Ascending aorta (tissue), 2 donors: ENCODE measurements at regions not wholly inside any gene's neighbourhood (a gene's known extent, or its start where the extent isn't known, plus 50 kb on each side); places are given as distances from the start of the nearest gene placed in this dataset.

ENCODE experiments used
- DNase-seq, 2 donors: peaks; one replicate each; pipeline ENCODE4 v3.0.0-alpha.2; 2019; ENCODE audit warnings: low spot score in 2 of 2
- H3K27ac ChIP-seq, 2 donors: fragments of 200-600 bp; sonication (generic); one replicate each; pipeline ENCODE4 v1.5.1; 2016 to 2017; ENCODE audit warnings: mild to moderate bottlenecking in 1 of 2
- H3K27me3 ChIP-seq: fragments of 200-600 bp; sonication (generic); one replicate; pipeline ENCODE4 v1.5.1; 2017
- H3K36me3 ChIP-seq, 2 donors: fragments of 200-600 bp; sonication (generic); one replicate each; pipeline ENCODE4 v1.5.1; 2016
- H3K4me1 ChIP-seq, 2 donors: fragments of 200-600 bp; sonication (generic); one replicate each; pipeline ENCODE4 v1.5.1; 2016 to 2017; ENCODE audit warnings: mild to moderate bottlenecking in 1 of 2
- H3K4me3 ChIP-seq, 2 donors: fragments of 200-600 bp; sonication (generic); one replicate each; pipeline ENCODE4 v1.5.1; 2016 to 2017; ENCODE audit warnings: mild to moderate bottlenecking in 1 of 2
- H3K9me3 ChIP-seq, 2 donors: fragments of 200-600 bp; sonication (generic); one replicate each; pipeline ENCODE4 v1.5.1; 2016
- intact Hi-C: fragments of 100-400 bp; cut with DNase I; formaldehyde crosslinking; loops from one replicate; pipeline ENCODE4 v1.15.1; 2023
- TF ChIP-seq, protein P1 (sequence below), 3 experiments: fragments of 200-600 bp in 2 of 3; fragments of 450-650 bp in 1 of 3; sonication (generic) in 2 of 3; IDR thresholded peaks; one replicate each; pipeline ENCODE4 v1.5.1; 2016 to 2019; ENCODE audit warnings: antibody characterized with exemption in 3 of 3, mild to moderate bottlenecking in 1 of 3, moderate library complexity in 1 of 3

DNA sequence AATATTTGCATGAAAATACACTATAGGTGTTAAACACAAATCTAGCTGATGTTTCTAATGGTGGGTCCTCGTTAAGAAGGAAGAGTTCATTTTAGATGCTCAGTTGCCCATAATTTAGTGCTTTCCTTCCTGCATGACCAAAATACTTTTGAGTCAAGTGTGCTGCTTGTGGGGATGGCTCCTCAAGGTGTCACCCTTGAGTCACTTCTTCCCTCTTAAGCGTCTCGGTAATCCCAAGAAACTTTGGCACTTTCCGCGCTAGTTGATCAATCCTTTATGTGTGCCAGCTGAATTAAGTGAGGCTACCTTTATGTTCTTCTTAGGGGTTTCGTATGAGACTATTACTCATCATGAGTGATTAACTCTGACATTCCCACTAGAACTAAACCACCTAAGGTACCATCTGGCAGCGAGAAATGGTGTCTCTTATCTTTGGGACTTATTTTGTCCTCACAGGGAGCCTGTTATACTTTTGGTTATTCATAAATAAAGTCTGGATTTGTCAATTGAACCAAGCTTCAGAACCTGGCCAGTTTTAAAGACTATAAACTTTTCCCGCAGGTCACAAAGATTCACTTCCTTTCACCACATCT is 106.8 kb downstream of the NHLRC3 start:
- H3K27ac ChIP-seq = no peak overlapping the region
- peak in 1 of 2 donors; percentile 77 for DNase-seq
- intact Hi-C loops = loop anchor here (1.0 to 10.0 kb wide), 2 partner anchors 270 to 467 kb away; no protein-coding TSS in a partner anchor
- H3K4me1 ChIP-seq = peaks cover 0 to 3% of the 10 kb centered on the region in 2 donors
- TF ChIP-seq, protein P1, sequence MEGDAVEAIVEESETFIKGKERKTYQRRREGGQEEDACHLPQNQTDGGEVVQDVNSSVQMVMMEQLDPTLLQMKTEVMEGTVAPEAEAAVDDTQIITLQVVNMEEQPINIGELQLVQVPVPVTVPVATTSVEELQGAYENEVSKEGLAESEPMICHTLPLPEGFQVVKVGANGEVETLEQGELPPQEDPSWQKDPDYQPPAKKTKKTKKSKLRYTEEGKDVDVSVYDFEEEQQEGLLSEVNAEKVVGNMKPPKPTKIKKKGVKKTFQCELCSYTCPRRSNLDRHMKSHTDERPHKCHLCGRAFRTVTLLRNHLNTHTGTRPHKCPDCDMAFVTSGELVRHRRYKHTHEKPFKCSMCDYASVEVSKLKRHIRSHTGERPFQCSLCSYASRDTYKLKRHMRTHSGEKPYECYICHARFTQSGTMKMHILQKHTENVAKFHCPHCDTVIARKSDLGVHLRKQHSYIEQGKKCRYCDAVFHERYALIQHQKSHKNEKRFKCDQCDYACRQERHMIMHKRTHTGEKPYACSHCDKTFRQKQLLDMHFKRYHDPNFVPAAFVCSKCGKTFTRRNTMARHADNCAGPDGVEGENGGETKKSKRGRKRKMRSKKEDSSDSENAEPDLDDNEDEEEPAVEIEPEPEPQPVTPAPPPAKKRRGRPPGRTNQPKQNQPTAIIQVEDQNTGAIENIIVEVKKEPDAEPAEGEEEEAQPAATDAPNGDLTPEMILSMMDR (IDR thresholded peaks at IDR 0.05) = peak; percentile 45 to 84 (median 79)
- peak overlapping the region; percentile 2 to 57 for H3K4me3 ChIP-seq
- H3K36me3 ChIP-seq = no peaks in the 10 kb centered on the region
- H3K27me3 ChIP-seq = no peaks in the 10 kb centered on the region
- H3K9me3 ChIP-seq = no peaks in the 10 kb centered on the region

DNA sequence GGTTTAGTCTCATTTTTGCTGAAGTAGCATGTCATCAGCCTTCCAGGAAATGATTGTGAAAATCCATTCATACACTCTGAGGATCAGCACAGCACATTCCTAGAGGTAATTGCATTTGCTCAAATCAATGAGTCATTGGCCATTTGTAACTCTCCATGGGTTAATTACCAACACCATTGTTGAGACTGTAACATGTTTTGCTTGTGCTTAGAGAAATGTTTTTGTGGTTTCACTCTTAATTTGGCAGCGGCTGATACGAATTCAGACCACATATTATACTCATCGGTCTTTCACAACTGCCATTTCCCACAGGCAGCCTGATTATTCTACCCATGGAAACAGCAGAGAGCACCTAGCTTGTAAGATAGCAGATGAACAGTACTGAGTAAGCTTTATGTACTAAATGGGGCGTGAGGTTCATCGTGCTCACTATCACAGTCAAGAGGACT is 110.3 kb downstream of the NHLRC3 start:
- H3K4me3 ChIP-seq = no peak overlapping the region
- no peaks in the 10 kb centered on the region for H3K9me3 ChIP-seq
- H3K27me3 ChIP-seq = no peaks in the 10 kb centered on the region
- no peak overlapping the region for H3K27ac ChIP-seq
- H3K4me1 ChIP-seq = peaks cover 0 to 3% of the 10 kb centered on the region in 2 donors
- TF ChIP-seq, protein P1 (IDR thresholded peaks at IDR 0.05) = no peak
- intact Hi-C loops = loop anchor here (10.0 kb wide), 1 partner anchor 266 kb away; no protein-coding TSS in a partner anchor
- DNase-seq = no peak
- no peaks in the 10 kb centered on the region for H3K36me3 ChIP-seq

DNA sequence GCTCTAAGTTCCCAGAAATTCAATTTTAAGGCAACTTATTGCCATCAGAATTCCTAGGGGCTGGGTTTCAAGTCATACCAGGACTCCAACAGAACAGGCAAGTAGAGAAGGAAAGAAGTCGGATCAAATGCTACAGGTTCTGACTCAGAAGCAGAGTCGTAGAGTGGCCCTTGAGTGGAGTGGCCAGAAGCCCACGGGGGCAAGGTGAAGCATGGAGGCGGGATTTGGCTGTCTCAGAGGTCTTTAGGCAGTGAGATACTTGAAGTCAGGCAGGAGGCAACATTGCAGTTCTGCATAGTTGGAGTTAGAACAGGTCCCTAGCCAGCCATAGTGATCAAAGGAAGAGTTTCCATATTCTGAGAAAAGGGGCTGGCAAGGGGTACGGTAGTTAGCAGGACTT is 111.6 kb downstream of the NHLRC3 start:
- no peak overlapping the region for H3K27ac ChIP-seq
- TF ChIP-seq, protein P1 (IDR thresholded peaks at IDR 0.05) = no peak
- no peak overlapping the region for H3K4me3 ChIP-seq
- DNase-seq = no peak
- no peaks in the 10 kb centered on the region for H3K27me3 ChIP-seq
- intact Hi-C loops = loop anchor here (10.0 kb wide), 1 partner anchor 265 kb away; no protein-coding TSS in a partner anchor
- no peaks in the 10 kb centered on the region for H3K36me3 ChIP-seq
- H3K4me1 ChIP-seq = peaks cover 0 to 3% of the 10 kb centered on the region in 2 donors
- H3K9me3 ChIP-seq = no peaks in the 10 kb centered on the region

DNA sequence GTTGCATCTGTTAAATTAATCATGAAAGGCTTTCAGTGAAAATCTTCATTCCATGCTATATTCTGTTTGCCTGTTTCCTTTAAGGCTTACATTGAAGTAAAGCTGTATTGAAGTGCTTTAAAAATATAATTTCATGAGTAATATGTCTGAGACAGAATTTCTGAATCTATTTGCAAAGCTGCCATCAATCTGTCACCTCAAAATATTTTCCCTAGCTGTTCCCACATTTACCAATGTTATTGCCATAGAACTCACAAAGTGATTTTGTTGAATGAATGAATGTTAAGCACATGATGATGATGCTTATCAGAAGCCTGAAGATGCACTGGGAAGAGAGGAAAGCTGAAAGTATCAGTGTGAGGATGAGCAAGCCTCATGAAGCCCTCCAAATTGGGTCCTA is 115.8 kb downstream of the NHLRC3 start:
- Histone ChIP-seq H3K4me1 (no peaks in the 10 kb centered on the region), H3K27me3 (no peaks in the 10 kb centered on the region), H3K27ac (no peak overlapping the region), H3K36me3 (no peaks in the 10 kb centered on the region), H3K4me3 (no peak overlapping the region), H3K9me3 (no peaks in the 10 kb centered on the region)
- TF ChIP-seq, protein P1 (IDR thresholded peaks at IDR 0.05) = no peak
- no peak for DNase-seq
- intact Hi-C loops = no loop called here

DNA sequence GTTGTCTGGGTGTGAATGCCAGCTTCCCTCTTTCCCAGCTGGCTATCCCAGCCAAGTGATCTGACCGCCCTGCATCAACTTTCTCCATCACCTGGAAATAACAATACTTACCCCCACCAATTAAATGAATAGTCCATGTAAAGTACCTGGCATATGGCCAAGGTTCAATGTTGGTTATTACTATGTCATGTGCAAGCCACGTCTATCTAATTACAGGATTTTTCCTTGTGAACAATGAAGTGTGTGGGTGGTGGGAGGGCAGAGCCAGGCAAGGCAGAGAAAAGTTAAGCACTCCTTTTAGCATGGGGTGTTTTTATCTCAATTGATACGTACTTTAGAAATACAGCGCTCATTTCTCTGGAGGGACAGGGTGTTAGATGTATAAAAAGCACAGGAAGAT is 121.1 kb downstream of the NHLRC3 start:
- TF ChIP-seq, protein P1 (IDR thresholded peaks at IDR 0.05) = no peak
- H3K9me3 ChIP-seq = no peaks in the 10 kb centered on the region
- no peaks in the 10 kb centered on the region for H3K36me3 ChIP-seq
- no peaks in the 10 kb centered on the region for H3K27me3 ChIP-seq
- no peak for DNase-seq
- H3K27ac ChIP-seq = no peak overlapping the region
- no peaks in the 10 kb centered on the region for H3K4me1 ChIP-seq
- intact Hi-C loops = no loop called here
- no peak overlapping the region for H3K4me3 ChIP-seq
